HG03025 (cell line): ENCODE measurements at regions not wholly inside any gene's neighbourhood (a gene's known extent, or its start where the extent isn't known, plus 50 kb on each side); places are given as distances from the start of the nearest gene placed in this dataset.

ENCODE experiments used
- ATAC-seq: cut with Tn5 transposase; IDR thresholded peaks from one replicate; pipeline ENCODE4 v1.9.1; 2021; ENCODE audit warnings: mild to moderate bottlenecking, moderate library complexity; ENCODE audit not compliant: unreplicated experiment, low FRiP score

DNA sequence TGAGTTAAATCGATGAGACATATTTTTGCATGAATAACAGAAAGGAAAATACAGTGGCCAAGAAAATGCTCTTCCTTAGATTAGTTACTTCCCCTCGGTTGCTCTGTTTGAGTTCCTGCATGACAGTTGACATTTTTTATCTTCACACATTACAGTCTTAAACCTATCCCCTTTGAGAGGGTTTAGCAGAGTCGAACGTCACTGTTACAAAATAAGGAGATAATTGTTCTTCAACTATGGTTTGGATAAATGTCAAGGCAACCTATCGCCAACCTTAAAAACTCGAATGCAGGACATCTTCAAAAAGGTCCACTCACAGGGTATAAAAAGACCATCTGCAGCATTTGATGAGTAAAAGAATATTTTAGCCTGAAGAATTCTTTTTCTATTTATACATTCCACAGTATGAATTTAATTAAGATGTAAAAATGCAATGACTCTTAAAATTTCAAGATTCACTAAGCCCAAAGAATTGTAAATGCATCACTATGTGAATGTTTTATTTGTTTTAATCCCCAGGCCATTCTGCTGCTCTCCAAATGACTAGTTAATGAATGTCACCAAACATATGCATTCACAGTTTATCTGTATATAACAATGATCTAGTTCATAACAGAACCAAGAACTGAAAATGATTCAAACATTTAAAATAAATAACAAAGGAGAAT lies 68.9 kb upstream of the COL11A1 start:
- ATAC-seq = no peak

DNA sequence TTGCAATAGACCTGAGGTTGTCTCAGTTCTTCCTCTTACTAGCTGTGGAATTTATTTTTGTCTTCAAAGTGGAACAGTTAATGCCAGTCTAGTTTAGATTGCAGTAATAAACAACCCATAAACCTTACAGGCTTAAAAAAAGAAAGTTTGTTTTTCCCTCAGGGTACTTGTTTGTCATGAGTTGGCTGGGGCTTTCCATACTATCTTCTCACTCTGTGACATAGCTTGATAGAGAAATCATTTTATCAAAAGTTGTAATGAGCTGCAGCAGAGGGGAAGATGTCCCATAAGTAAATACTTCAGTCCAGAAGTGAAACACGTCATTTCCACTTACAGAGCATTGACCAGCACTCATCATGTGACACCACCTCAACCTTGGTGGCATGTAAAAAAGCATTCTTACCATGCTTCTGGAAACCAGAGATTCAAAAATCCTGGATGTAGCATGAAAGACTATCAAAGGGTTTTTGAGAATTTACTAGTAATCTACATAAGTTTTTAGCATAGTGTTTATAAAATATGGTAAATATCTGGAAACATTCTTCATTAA lies 62.8 kb upstream of the COL11A1 start:
- no peak for ATAC-seq

DNA sequence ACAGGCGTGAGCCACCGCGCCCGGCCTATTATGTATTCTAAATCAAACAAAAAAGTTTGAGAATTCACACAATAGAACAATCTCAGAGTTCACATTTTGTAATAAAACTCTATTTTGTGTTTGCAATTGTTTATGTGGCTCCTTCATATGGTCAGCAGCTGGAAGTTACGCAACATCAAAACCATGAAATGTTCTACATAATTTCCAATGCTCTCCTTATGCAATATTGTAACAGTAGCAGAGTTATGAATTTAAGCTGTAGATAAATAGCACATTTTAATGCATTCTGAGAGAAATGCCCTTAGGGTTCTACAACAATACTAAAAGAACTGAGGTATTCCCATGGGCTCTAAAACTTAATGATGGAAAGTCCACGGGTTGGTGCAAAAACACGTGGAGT lies 62.3 kb upstream of the COL11A1 start:
- ATAC-seq = no peak

DNA sequence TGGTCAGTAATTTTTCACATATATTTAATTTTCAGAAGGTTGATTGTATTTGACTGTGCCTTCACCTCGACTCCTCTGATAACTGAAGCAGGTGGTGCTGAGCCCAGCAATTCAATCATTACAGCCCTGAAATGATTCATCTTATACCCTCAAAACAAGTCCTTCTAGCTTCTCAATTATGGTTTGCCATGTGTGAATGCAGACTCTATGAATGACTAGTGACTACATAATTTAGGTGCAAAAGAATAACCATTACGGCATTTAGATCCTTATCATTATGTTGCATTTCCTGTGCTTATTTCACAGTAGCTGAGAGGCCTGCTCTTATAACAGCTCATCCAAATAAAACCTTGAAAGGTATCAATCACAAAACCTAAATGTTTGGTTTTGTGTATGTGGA lies 54.0 kb upstream of the COL11A1 start:
- no peak for ATAC-seq

DNA sequence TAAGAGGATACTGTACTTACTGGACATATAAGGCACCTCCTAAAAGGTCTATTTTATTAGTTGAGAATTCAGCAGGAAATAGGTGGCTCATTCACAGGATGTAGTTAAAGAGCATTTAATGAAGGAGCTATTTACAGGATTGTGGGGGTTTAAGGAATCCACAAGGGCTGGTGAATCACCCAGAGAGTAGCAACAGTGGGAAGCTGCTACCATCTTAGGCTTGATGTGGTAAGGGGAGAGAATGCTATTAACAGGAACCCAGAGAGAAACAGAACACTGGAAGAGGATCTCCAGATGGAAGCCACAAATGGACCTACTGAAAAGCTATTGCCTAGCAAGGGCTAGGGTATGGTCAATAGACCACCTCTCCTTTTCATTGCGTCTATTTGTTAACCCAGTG lies 52.0 kb upstream of the COL11A1 start:
- ATAC-seq = no peak
